Breast epithelium (tissue), 4 donors: ENCODE measurements at regions not wholly inside any gene's neighbourhood (a gene's known extent, or its start where the extent isn't known, plus 50 kb on each side); places are given as distances from the start of the nearest gene placed in this dataset.

Experiments
- DNase-seq, 2 donors: peaks; one replicate each; pipeline ENCODE4 v3.0.0-alpha.2; 2019; ENCODE audit warnings: low spot score in 2 of 2
- H3K27ac ChIP-seq, 2 donors: fragments of 200-600 bp; sonication (generic) in 1 of 2; one replicate each; pipeline ENCODE4 v1.5.1; 2016 to 2019; ENCODE audit warnings: mild to moderate bottlenecking in 1 of 2
- H3K27me3 ChIP-seq, 2 donors: fragments of 200-600 bp; sonication (generic) in 1 of 2; one replicate each; pipeline versions ENCODE4 v1.5.1 to v1.6.0; 2017 to 2019; ENCODE audit warnings: control low read depth in 1 of 2, mild to moderate bottlenecking in 1 of 2
- H3K36me3 ChIP-seq: fragments of 200-600 bp; one replicate; pipeline ENCODE4 v1.5.1; 2019
- H3K4me1 ChIP-seq, 2 donors: fragments of 200-600 bp; sonication (generic); one replicate each; pipeline ENCODE4 v1.5.1; 2016 to 2019; ENCODE audit warnings: control low read depth in 1 of 2
- H3K4me3 ChIP-seq, 3 donors: fragments of 200-600 bp; sonication (generic); 1 replicate in 2 of 3; 2 replicates in 1 of 3; pipeline ENCODE4 v1.5.1; 2016 to 2019; ENCODE audit warnings: mild to moderate bottlenecking in 3 of 3, moderate library complexity in 2 of 3
- H3K9me3 ChIP-seq, 2 donors: fragments of 200-600 bp; sonication (generic) in 1 of 2; one replicate each; pipeline ENCODE4 v1.5.1; 2016 to 2019; ENCODE audit warnings: control low read depth in 1 of 2
- CTCF ChIP-seq, 3 donors: fragments of 450-650 bp; IDR thresholded peaks; one replicate each; pipeline ENCODE4 v1.5.1; 2016 to 2017; ENCODE audit warnings: antibody characterized with exemption in 3 of 3, mild to moderate bottlenecking in 3 of 3, moderate library complexity in 3 of 3
- POLR2A ChIP-seq: fragments of 450-650 bp; IDR thresholded peaks from one replicate; pipeline ENCODE4 v1.6.1; 2016; ENCODE audit warnings: antibody characterized with exemption, mild to moderate bottlenecking, moderate library complexity
- POLR2AphosphoS5 ChIP-seq, 3 donors: sonication (generic); formaldehyde crosslinking; IDR thresholded peaks; one replicate each; pipeline ENCODE4 v1.6.1; 2017; ENCODE audit warnings: antibody characterized with exemption in 3 of 3
- intact Hi-C: fragments of 100-400 bp; cut with DNase I; formaldehyde crosslinking; loops from one replicate; pipeline ENCODE4 v1.15.1; 2023; ENCODE audit warnings: low total_unique reads

- no peaks in the 10 kb centered on the region for H3K36me3 ChIP-seq
- H3K9me3 ChIP-seq: peaks cover 0 to 9% of the 10 kb centered on the region in 2 donors
- no peak overlapping the region for H3K27ac ChIP-seq
- H3K27me3 ChIP-seq: no peaks in the 10 kb centered on the region
- DNase-seq: no peak
- intact Hi-C loops: no loop called here
- H3K4me1 ChIP-seq: no peaks in the 10 kb centered on the region
- peak overlapping the region in 1 of 3 donors; percentile 32 for H3K4me3 ChIP-seq
- TF ChIP-seq POLR2AphosphoS5 (IDR thresholded peaks at IDR 0.05): no peak
- no peak for TF ChIP-seq POLR2A
- TF ChIP-seq CTCF (IDR thresholded peaks at IDR 0.05): no peak
Observed at GRCh38 chr3:66092175-66092995, 53.7 kb upstream of the MAGI1 start.
